CD8-positive, alpha-beta memory T cell (primary cell): ENCODE measurements at regions not wholly inside any gene's neighbourhood (a gene's known extent, or its start where the extent isn't known, plus 50 kb on each side); places are given as distances from the start of the nearest gene placed in this dataset.
A peak's percentile ranks its signal among the peaks of the same experiment; 100 is the strongest.

Experiments
- CTCF ChIA-PET: fragments of 350-600 bp; sonication (Branson Sonifier 250); formaldehyde crosslinking; loops from one replicate; lab custom pipeline; 2021; ENCODE audit warnings: antibody characterized with exemption; lab: Charles Lee
- POLR2A ChIA-PET: fragments of 350-600 bp; sonication (Branson Sonifier 250); formaldehyde crosslinking; loops from one replicate; lab custom pipeline; 2021; ENCODE audit warnings: antibody characterized with exemption; lab: Charles Lee
- DNase-seq, 5 donors: peaks; one replicate each; pipeline versions ENCODE4 v3.0.0 to v3.0.0-alpha.2; 2020 to 2022; ENCODE audit warnings: mixed read lengths in 1 of 5
- H3K27ac ChIP-seq: one replicate; pipeline ENCODE4 v1.7.0; 2013; ENCODE audit warnings: low read depth, mild to moderate bottlenecking, low read length, moderate library complexity
- H3K27me3 ChIP-seq: 2 replicates; pipeline ENCODE4 v1.7.0; 2013; ENCODE audit warnings: low read length, mild to moderate bottlenecking; ENCODE audit not compliant: insufficient read depth, poor library complexity, severe bottlenecking
- H3K36me3 ChIP-seq: 2 replicates; pipeline ENCODE4 v1.7.0; 2013; ENCODE audit warnings: mild to moderate bottlenecking, low read length, moderate library complexity; ENCODE audit not compliant: insufficient read depth
- H3K4me1 ChIP-seq: 2 replicates; pipeline ENCODE4 v1.7.0; 2013; ENCODE audit warnings: mild to moderate bottlenecking, low read length, moderate library complexity; ENCODE audit not compliant: insufficient read depth
- H3K4me3 ChIP-seq: 2 replicates; pipeline ENCODE4 v1.7.0; 2013; ENCODE audit warnings: mild to moderate bottlenecking, low read length
- H3K9me3 ChIP-seq: 2 replicates; pipeline ENCODE4 v1.7.0; 2013; ENCODE audit warnings: mild to moderate bottlenecking, low read length
- H3K27ac Mint-ChIP-seq, 8 donors: one replicate each; pipeline ENCODE4 v1.8.0; 2020 to 2021; ENCODE audit warnings: mixed read lengths in 8 of 8, mild to moderate bottlenecking in 6 of 8, inconsistent platforms in 3 of 8, moderate library complexity in 3 of 8
- H3K27me3 Mint-ChIP-seq, 2 donors: one replicate each; pipeline ENCODE4 v1.8.0; 2020 to 2021; ENCODE audit warnings: mixed read lengths in 2 of 2, mild to moderate bottlenecking in 1 of 2, moderate library complexity in 1 of 2
- H3K36me3 Mint-ChIP-seq, 3 donors: one replicate each; pipeline ENCODE4 v1.8.0; 2020 to 2021; ENCODE audit warnings: mixed read lengths in 3 of 3, inconsistent platforms in 1 of 3, mild to moderate bottlenecking in 1 of 3
- H3K4me1 Mint-ChIP-seq, 3 donors: one replicate each; pipeline ENCODE4 v1.8.0; 2020 to 2021; ENCODE audit warnings: mixed read lengths in 3 of 3, inconsistent platforms in 1 of 3, mild to moderate bottlenecking in 1 of 3
- H3K4me3 Mint-ChIP-seq, 7 donors: one replicate each; pipeline ENCODE4 v1.8.0; 2020 to 2021; ENCODE audit warnings: mixed read lengths in 7 of 7, mild to moderate bottlenecking in 6 of 7, moderate library complexity in 4 of 7, inconsistent platforms in 2 of 7
- H3K9me3 Mint-ChIP-seq, 5 donors: one replicate each; pipeline ENCODE4 v1.8.0; 2020 to 2022; ENCODE audit warnings: mixed read lengths in 5 of 5, mild to moderate bottlenecking in 3 of 5, moderate library complexity in 2 of 5, inconsistent platforms in 1 of 5

GRCh38 chr2:6290217-6291015, 575.3 kb downstream of the CMPK2 start:
- no peak for DNase-seq
- no peak overlapping the region for H3K4me3 Mint-ChIP-seq
- Histone ChIP-seq H3K9me3 (no peaks in the 10 kb centered on the region), H3K36me3 (no peaks in the 10 kb centered on the region), H3K4me3 (no peak overlapping the region), H3K27ac (no peak overlapping the region), H3K4me1 (no peaks in the 10 kb centered on the region), H3K27me3 (no peaks in the 10 kb centered on the region)
- ChIA-PET CTCF (no interaction called here), POLR2A (no interaction called here)
- H3K9me3 Mint-ChIP-seq: peaks cover 2 to 8% (median 4%) of the 10 kb centered on the region in 5 donors
- H3K27ac Mint-ChIP-seq: peak overlapping the region in 1 of 8 donors; percentile 82
- no peaks in the 10 kb centered on the region for H3K4me1 Mint-ChIP-seq
- H3K27me3 Mint-ChIP-seq: no peaks in the 10 kb centered on the region
- no peaks in the 10 kb centered on the region for H3K36me3 Mint-ChIP-seq

GRCh38 chr2:6294791-6295190, 570.9 kb downstream of the CMPK2 start:
- no peak for DNase-seq
- no peaks in the 10 kb centered on the region for H3K27me3 Mint-ChIP-seq
- no peaks in the 10 kb centered on the region for H3K27me3 ChIP-seq
- POLR2A ChIA-PET: no interaction called here
- peaks cover 2 to 8% (median 4%) of the 10 kb centered on the region in 5 donors for H3K9me3 Mint-ChIP-seq
- no peak overlapping the region for H3K4me3 Mint-ChIP-seq
- no peak overlapping the region for H3K4me3 ChIP-seq
- H3K36me3 ChIP-seq: no peaks in the 10 kb centered on the region
- CTCF ChIA-PET: no interaction called here
- H3K27ac ChIP-seq: no peak overlapping the region
- no peaks in the 10 kb centered on the region for H3K4me1 ChIP-seq
- no peaks in the 10 kb centered on the region for H3K36me3 Mint-ChIP-seq
- no peak overlapping the region for H3K27ac Mint-ChIP-seq
- H3K4me1 Mint-ChIP-seq: no peaks in the 10 kb centered on the region
- no peaks in the 10 kb centered on the region for H3K9me3 ChIP-seq

- H3K27ac ChIP-seq: no peak overlapping the region
- H3K36me3 Mint-ChIP-seq: no peaks in the 10 kb centered on the region
- no peak for DNase-seq
- no peaks in the 10 kb centered on the region for H3K36me3 ChIP-seq
- no peak overlapping the region for H3K4me3 Mint-ChIP-seq
- no peak overlapping the region for H3K4me3 ChIP-seq
- no peaks in the 10 kb centered on the region for H3K4me1 ChIP-seq
- no peaks in the 10 kb centered on the region for H3K9me3 ChIP-seq
- H3K9me3 Mint-ChIP-seq: peaks cover 0 to 5% (median 4%) of the 10 kb centered on the region in 5 donors
- ChIA-PET CTCF (no interaction called here), POLR2A (no interaction called here)
- H3K4me1 Mint-ChIP-seq: no peaks in the 10 kb centered on the region
- no peaks in the 10 kb centered on the region for H3K27me3 Mint-ChIP-seq
- no peaks in the 10 kb centered on the region for H3K27me3 ChIP-seq
- H3K27ac Mint-ChIP-seq: no peak overlapping the region
These were observed 568.5 kb downstream of the CMPK2 start for GRCh38 chr2:6297238-6297637.

DNA sequence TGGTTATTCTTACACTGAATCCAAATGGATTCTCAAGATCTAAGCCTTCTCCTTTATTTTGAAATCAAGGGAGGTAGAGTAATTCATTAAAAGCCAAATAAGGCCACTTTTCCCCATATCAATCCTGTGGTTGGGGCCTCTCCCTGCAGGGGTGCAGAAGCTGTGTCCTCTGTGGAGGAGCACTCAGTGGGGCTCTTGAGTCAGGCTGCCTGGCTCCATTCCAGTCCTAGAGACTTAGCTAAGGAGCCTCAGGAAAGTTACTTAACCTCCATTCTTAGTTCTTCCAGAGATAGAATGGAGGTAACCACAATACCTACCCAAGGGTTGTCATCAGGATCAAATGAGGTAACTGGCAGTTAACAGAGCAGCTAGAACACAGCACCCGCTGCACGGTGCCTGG, 564.3 kb downstream of the CMPK2 start:
- Histone ChIP-seq H3K36me3 (no peaks in the 10 kb centered on the region), H3K4me1 (no peaks in the 10 kb centered on the region), H3K27ac (no peak overlapping the region), H3K4me3 (no peak overlapping the region), H3K9me3 (no peaks in the 10 kb centered on the region), H3K27me3 (no peaks in the 10 kb centered on the region)
- H3K9me3 Mint-ChIP-seq: peaks cover 0 to 8% (median 2%) of the 10 kb centered on the region in 5 donors
- H3K36me3 Mint-ChIP-seq: no peaks in the 10 kb centered on the region
- no peaks in the 10 kb centered on the region for H3K4me1 Mint-ChIP-seq
- no peak overlapping the region for H3K4me3 Mint-ChIP-seq
- ChIA-PET CTCF (no interaction called here), POLR2A (no interaction called here)
- no peak for DNase-seq
- H3K27me3 Mint-ChIP-seq: no peaks in the 10 kb centered on the region
- H3K27ac Mint-ChIP-seq: no peak overlapping the region

- H3K9me3 ChIP-seq: no peaks in the 10 kb centered on the region
- no peaks in the 10 kb centered on the region for H3K27me3 ChIP-seq
- H3K27ac ChIP-seq: no peak overlapping the region
- ChIA-PET CTCF (no interaction called here), POLR2A (no interaction called here)
- H3K27me3 Mint-ChIP-seq: peaks cover 0 to 3% of the 10 kb centered on the region in 2 donors
- H3K36me3 Mint-ChIP-seq: no peaks in the 10 kb centered on the region
- no peak for DNase-seq
- no peaks in the 10 kb centered on the region for H3K4me1 ChIP-seq
- no peak overlapping the region for H3K27ac Mint-ChIP-seq
- no peaks in the 10 kb centered on the region for H3K36me3 ChIP-seq
- H3K4me1 Mint-ChIP-seq: no peaks in the 10 kb centered on the region
- H3K4me3 Mint-ChIP-seq: no peak overlapping the region
- peaks cover 0 to 13% (median 0%) of the 10 kb centered on the region in 5 donors for H3K9me3 Mint-ChIP-seq
- H3K4me3 ChIP-seq: no peak overlapping the region
These were observed 556.7 kb downstream of the CMPK2 start for GRCh38 chr2:6308986-6309385.

GRCh38 chr2:6309415-6310255, 556.1 kb downstream of the CMPK2 start:
- Mint-ChIP-seq H3K9me3 (peaks cover 0 to 15% (median 0%) of the 10 kb centered on the region in 5 donors), H3K27ac (no peak overlapping the region), H3K27me3 (peaks cover 0 to 3% of the 10 kb centered on the region in 2 donors), H3K4me3 (no peak overlapping the region), H3K4me1 (no peaks in the 10 kb centered on the region), H3K36me3 (no peaks in the 10 kb centered on the region)
- Histone ChIP-seq H3K9me3 (no peaks in the 10 kb centered on the region), H3K4me1 (no peaks in the 10 kb centered on the region), H3K27ac (no peak overlapping the region), H3K36me3 (no peaks in the 10 kb centered on the region), H3K27me3 (no peaks in the 10 kb centered on the region), H3K4me3 (no peak overlapping the region)
- ChIA-PET POLR2A (no interaction called here), CTCF (no interaction called here)
- no peak for DNase-seq

DNA sequence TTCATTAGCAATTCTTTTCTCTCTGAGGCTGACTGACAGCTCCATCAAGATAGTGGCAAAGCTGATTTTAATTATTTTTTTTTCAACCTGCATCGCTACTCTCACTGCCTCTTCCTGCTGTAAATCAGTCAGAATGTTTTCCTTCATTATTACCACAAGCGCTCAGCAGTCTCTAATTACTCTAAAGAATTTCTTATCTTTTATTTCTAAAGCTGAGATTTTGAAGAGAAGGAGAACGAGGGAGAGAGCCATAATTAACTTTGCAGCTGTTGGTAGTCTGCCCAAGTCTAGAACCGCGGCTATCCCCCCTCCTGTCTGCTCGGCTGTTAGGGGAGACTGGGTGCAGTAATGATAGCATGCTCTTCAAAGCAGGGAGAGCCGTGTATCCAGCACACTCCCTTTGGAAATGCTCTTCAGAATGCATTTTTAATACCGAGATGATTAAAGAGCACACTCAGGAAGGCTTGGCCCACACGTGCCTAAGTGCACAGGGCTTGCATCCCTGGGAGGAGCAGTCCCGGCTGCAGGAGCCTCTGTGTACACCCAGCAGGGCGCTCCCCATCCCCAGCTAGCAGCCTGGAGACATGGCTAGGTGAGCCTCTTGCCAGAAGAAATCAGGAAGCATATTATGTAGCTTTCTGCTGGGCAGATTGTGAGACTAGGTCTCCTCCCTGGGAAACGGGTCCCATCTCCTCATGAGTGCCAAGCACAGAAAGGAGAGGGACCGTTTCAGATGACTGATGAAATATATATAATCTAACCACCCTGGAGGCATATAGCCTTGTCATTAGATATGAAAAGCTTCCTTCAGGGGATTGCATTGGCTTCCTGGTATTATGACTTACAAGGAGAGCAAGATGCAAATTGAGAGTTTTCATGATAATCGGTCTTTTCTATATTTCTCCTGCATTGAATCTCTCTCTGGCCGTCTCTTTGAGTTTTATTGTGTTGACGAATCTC, 555.2 kb downstream of the CMPK2 start:
- Mint-ChIP-seq H3K27me3 (peaks cover 0 to 3% of the 10 kb centered on the region in 2 donors), H3K36me3 (no peaks in the 10 kb centered on the region), H3K4me3 (no peak overlapping the region), H3K4me1 (no peaks in the 10 kb centered on the region), H3K9me3 (peaks cover 0 to 15% (median 0%) of the 10 kb centered on the region in 5 donors), H3K27ac (no peak overlapping the region)
- Histone ChIP-seq H3K4me3 (no peak overlapping the region), H3K36me3 (no peaks in the 10 kb centered on the region), H3K27ac (no peak overlapping the region), H3K9me3 (no peaks in the 10 kb centered on the region), H3K27me3 (no peaks in the 10 kb centered on the region), H3K4me1 (no peaks in the 10 kb centered on the region)
- CTCF ChIA-PET: no interaction called here
- DNase-seq: no peak
- POLR2A ChIA-PET: no interaction called here
